22Rv1 (cell line): ENCODE measurements at regions not wholly inside any gene's neighbourhood (a gene's known extent, or its start where the extent isn't known, plus 50 kb on each side); places are given as distances from the start of the nearest gene placed in this dataset.

Source experiments
- ZFX ChIP-seq: fragments of 450-650 bp; IDR thresholded peaks from 2 replicates; pipeline ENCODE4 v1.6.1; 2017; ENCODE audit warnings: antibody characterized with exemption, borderline replicate concordance
- TF ChIP-seq, protein P1 (sequence below): fragments of 450-650 bp; IDR thresholded peaks from 2 replicates; pipeline ENCODE4 v1.5.1; 2017; ENCODE audit warnings: mild to moderate bottlenecking

DNA sequence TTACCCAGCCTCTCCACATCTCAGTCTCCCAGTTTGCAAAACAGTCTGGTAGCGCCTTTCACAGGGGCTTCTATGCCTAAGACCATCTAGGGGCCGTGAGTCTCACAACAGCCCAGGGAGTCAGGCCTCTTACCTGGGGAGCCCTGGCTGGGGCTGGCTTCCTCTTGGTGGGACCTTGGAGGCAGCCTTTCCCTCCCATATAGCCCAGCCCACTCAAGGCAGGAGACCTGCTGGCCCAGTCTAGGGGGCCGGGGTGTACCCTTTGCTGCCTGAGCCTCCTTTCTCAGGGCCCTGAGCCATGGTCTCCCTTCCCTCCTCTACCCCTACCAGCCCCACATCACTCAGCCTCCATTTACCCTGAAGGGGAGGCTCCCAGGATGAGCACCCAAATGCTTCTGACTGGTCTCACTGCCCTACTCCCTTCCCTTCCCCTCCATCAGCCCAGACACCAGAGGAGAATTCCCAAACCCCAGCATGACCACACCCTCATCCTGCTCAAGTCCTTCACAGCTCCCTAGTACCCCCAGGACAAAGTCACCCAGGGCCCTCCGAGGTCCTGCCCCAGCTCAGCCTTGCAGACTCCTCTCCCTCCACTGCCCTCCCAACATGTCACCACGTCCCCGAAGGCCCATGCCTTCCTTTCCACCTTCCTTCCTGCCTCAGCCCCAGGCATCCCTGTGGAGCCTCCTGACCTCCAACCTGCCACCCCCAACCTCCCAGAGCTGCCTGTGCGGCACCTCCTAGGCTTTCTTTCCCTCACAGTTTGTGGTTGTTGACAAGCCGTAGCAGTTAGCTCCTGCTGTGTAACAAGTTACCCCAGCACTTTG, 55.3 kb downstream of the BARX1 start:
- TF ChIP-seq, protein P1, sequence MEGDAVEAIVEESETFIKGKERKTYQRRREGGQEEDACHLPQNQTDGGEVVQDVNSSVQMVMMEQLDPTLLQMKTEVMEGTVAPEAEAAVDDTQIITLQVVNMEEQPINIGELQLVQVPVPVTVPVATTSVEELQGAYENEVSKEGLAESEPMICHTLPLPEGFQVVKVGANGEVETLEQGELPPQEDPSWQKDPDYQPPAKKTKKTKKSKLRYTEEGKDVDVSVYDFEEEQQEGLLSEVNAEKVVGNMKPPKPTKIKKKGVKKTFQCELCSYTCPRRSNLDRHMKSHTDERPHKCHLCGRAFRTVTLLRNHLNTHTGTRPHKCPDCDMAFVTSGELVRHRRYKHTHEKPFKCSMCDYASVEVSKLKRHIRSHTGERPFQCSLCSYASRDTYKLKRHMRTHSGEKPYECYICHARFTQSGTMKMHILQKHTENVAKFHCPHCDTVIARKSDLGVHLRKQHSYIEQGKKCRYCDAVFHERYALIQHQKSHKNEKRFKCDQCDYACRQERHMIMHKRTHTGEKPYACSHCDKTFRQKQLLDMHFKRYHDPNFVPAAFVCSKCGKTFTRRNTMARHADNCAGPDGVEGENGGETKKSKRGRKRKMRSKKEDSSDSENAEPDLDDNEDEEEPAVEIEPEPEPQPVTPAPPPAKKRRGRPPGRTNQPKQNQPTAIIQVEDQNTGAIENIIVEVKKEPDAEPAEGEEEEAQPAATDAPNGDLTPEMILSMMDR: no peak
- TF ChIP-seq ZFX: no peak
